ENCODE measurements at regions not wholly inside any gene's neighbourhood (a gene's known extent, or its start where the extent isn't known, plus 50 kb on each side); places are given as distances from the start of the nearest gene placed in this dataset.

- Histone ChIP-seq H3K79me2 (ENCODE audit: low read length) (no peaks in the 10 kb centered on the region), H2AFZ (ENCODE audit: low read depth, low read length) (no peak overlapping the region), H3K4me3 (ENCODE audit: low read length) (no peak overlapping the region), H3K36me3 (replicated peaks; ENCODE audit: low read depth, low read length) (no peaks in the 10 kb centered on the region), H3K4me2 (ENCODE audit: low read length) (no peak overlapping the region), H3K27me3 (ENCODE audit: low read depth, low read length) (no peaks in the 10 kb centered on the region; the same call in 1 of the 2 replicates), H3K4me1 (ENCODE audit: low read length) (no peaks in the 10 kb centered on the region), H3K9ac (ENCODE audit: low read length) (no peak overlapping the region), H3K27ac (ENCODE audit: low read length) (no peak overlapping the region), H3K9me3 (ENCODE audit: insufficient read depth, low read length) (no peaks in the 10 kb centered on the region), H4K20me1 (ENCODE audit: insufficient read depth, low read length) (no peaks in the 10 kb centered on the region)
- TF ChIP-seq EZH2phosphoT487 (IDR thresholded peaks at IDR 0.05; ENCODE audit: low read depth) (no peak), CTCF (IDR thresholded peaks at IDR 0.05; ENCODE audit: low read depth, low read length) (no peak)
Measured at GRCh38 chrX:68999356-68999755, 165.9 kb downstream of the PJA1 start.

DNA sequence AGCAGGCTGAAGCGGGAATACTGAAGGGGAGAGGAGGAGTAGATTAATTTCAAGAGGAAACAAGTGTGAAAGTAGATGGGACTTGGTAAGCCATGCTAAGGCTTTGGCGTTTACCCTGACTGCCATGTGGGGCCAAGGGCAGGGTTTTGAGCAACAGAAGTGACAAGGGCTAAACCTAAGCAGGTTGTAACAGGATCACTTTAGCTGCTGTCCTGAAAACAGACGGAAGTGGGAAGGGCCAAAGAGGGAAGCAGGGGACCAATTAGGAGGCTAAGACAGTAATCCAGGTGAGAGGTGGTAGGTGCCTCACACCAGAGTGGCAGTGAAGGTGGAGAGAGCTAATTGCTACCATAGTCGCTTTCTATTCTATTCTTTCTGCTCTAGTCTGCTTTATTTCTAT lies 166.5 kb downstream of the PJA1 start:
- Histone ChIP-seq H3K36me3 (replicated peaks; ENCODE audit: low read depth, low read length) (no peaks in the 10 kb centered on the region), H3K9ac (ENCODE audit: low read length) (no peak overlapping the region), H3K4me3 (ENCODE audit: low read length) (no peak overlapping the region), H3K4me2 (ENCODE audit: low read length) (no peak overlapping the region), H3K27ac (ENCODE audit: low read length) (no peak overlapping the region), H4K20me1 (ENCODE audit: insufficient read depth, low read length) (no peaks in the 10 kb centered on the region), H3K27me3 (ENCODE audit: low read depth, low read length) (no peaks in the 10 kb centered on the region; the same call in 1 of the 2 replicates), H3K4me1 (ENCODE audit: low read length) (no peaks in the 10 kb centered on the region), H2AFZ (ENCODE audit: low read depth, low read length) (no peak overlapping the region), H3K79me2 (ENCODE audit: low read length) (no peaks in the 10 kb centered on the region), H3K9me3 (ENCODE audit: insufficient read depth, low read length) (no peaks in the 10 kb centered on the region)
- TF ChIP-seq EZH2phosphoT487 (IDR thresholded peaks at IDR 0.05; ENCODE audit: low read depth) (no peak), CTCF (IDR thresholded peaks at IDR 0.05; ENCODE audit: low read depth, low read length) (no peak)

DNA sequence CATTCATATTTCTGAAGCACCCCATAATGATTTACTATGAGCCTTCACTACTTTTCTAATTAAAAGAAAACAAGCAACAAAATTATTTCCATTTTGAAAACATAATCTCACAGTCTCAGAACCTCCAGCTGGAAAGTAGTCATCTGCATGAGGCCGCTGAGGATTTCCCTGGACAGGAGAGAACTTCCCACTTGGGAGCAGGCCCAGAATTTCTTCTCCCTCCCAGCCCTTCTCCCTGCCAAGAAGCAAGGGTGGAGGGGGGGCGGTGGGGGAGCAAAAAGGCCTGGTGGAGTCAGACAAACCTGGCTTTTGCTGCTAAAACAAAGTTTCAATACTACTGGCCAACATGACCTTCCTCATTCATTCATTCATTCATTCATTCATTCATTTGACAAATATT lies 167.3 kb downstream of the PJA1 start:
- TF ChIP-seq EZH2phosphoT487 (IDR thresholded peaks at IDR 0.05; ENCODE audit: low read depth) (no peak), CTCF (IDR thresholded peaks at IDR 0.05; ENCODE audit: low read depth, low read length) (no peak)
- Histone ChIP-seq H3K27ac (ENCODE audit: low read length) (no peak overlapping the region), H3K4me3 (ENCODE audit: low read length) (no peak overlapping the region), H3K4me2 (ENCODE audit: low read length) (no peak overlapping the region), H3K36me3 (replicated peaks; ENCODE audit: low read depth, low read length) (no peaks in the 10 kb centered on the region), H3K9ac (ENCODE audit: low read length) (no peak overlapping the region), H3K4me1 (ENCODE audit: low read length) (no peaks in the 10 kb centered on the region), H3K27me3 (ENCODE audit: low read depth, low read length) (no peaks in the 10 kb centered on the region; the same call in 1 of the 2 replicates), H3K9me3 (ENCODE audit: insufficient read depth, low read length) (no peaks in the 10 kb centered on the region), H4K20me1 (ENCODE audit: insufficient read depth, low read length) (no peaks in the 10 kb centered on the region), H2AFZ (ENCODE audit: low read depth, low read length) (no peak overlapping the region), H3K79me2 (ENCODE audit: low read length) (no peaks in the 10 kb centered on the region)

DNA sequence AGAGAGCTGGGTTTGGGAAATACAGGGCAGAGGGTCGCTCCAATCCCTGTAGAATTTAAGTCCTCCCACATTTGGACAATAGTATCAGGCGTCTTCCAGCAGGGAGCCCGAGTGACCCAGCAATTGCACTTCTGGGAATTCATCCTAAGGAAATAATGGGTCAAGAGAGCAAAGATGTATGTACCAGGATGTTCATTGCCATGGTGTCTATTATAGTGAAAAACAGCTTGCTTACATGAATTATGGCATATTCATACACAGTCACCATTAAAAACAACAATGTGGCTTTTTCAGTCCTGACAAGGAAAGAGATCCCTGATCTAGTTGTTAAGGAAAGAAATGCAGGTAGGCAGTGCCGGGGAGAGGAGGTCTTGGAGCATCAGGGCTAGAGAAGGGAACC lies 167.7 kb downstream of the PJA1 start:
- Histone ChIP-seq H3K27me3 (ENCODE audit: low read depth, low read length) (no peaks in the 10 kb centered on the region; the same call in 1 of the 2 replicates), H3K9me3 (ENCODE audit: insufficient read depth, low read length) (no peaks in the 10 kb centered on the region), H3K79me2 (ENCODE audit: low read length) (no peaks in the 10 kb centered on the region), H3K27ac (ENCODE audit: low read length) (no peak overlapping the region), H3K9ac (ENCODE audit: low read length) (no peak overlapping the region), H3K4me3 (ENCODE audit: low read length) (no peak overlapping the region), H2AFZ (ENCODE audit: low read depth, low read length) (no peak overlapping the region), H4K20me1 (ENCODE audit: insufficient read depth, low read length) (no peaks in the 10 kb centered on the region), H3K4me2 (ENCODE audit: low read length) (no peak overlapping the region), H3K4me1 (ENCODE audit: low read length) (no peaks in the 10 kb centered on the region), H3K36me3 (replicated peaks; ENCODE audit: low read depth, low read length) (no peaks in the 10 kb centered on the region)
- no peak for TF ChIP-seq CTCF (IDR thresholded peaks at IDR 0.05; ENCODE audit: low read depth, low read length)
- TF ChIP-seq EZH2phosphoT487 (IDR thresholded peaks at IDR 0.05; ENCODE audit: low read depth), result no peak

All from OCI-LY3 (cell line).